OCI-LY1 (cell line): ENCODE measurements at regions not wholly inside any gene's neighbourhood (a gene's known extent, or its start where the extent isn't known, plus 50 kb on each side); places are given as distances from the start of the nearest gene placed in this dataset.

Experiments
- H2AFZ ChIP-seq: fragments of 200-600 bp; sonication (generic), shearing (Covaris generic); 2 replicates; pipeline ENCODE4 v1.6.0; 2014; ENCODE audit warnings: antibody characterized with exemption, mild to moderate bottlenecking, low read length
- H3F3A ChIP-seq: fragments of 200-600 bp; sonication (generic), shearing (Covaris generic); 2 replicates; pipeline ENCODE4 v1.6.0; 2014; ENCODE audit warnings: mild to moderate bottlenecking, antibody characterized with exemption, low read length, moderate library complexity; ENCODE audit not compliant: insufficient read depth
- H3K27ac ChIP-seq: fragments of 200-600 bp; sonication (generic); 2 replicates; pipeline ENCODE4 v1.5.1; 2014; ENCODE audit warnings: low read length, mixed run types, mild to moderate bottlenecking, low read depth; ENCODE audit not compliant: poor library complexity, severe bottlenecking
- H3K27me3 ChIP-seq: fragments of 200-600 bp; sonication (generic); 2 replicates; pipeline ENCODE4 v1.6.0; 2014; ENCODE audit warnings: antibody characterized with exemption, mild to moderate bottlenecking, low read length, moderate library complexity; ENCODE audit not compliant: insufficient read depth
- H3K36me3 ChIP-seq: fragments of 200-600 bp; sonication (generic); 2 replicates; pipeline ENCODE4 v1.6.1; 2014; ENCODE audit warnings: mild to moderate bottlenecking, antibody characterized with exemption, low read length, moderate library complexity, mixed read lengths; ENCODE audit not compliant: insufficient read depth
- H3K4me1 ChIP-seq: fragments of 200-600 bp; sonication (generic); 2 replicates; pipeline ENCODE4 v1.5.1; 2014; ENCODE audit warnings: mild to moderate bottlenecking, low read length, moderate library complexity; ENCODE audit not compliant: insufficient read depth, severe bottlenecking
- H3K4me2 ChIP-seq: fragments of 200-600 bp; sonication (generic), shearing (Covaris generic); 2 replicates; pipeline ENCODE4 v1.6.1; 2014; ENCODE audit warnings: low read length
- H3K4me3 ChIP-seq: fragments of 200-600 bp; sonication (generic); 2 replicates; pipeline ENCODE4 v1.5.1; 2014; ENCODE audit warnings: low read length, low read depth, mild to moderate bottlenecking, mixed read lengths; ENCODE audit not compliant: poor library complexity, severe bottlenecking
- H3K79me2 ChIP-seq: fragments of 200-600 bp; shearing (Covaris generic); 2 replicates; pipeline ENCODE4 v1.6.1; 2016; ENCODE audit warnings: mixed run types, low read length, mixed read lengths; ENCODE audit not compliant: insufficient read depth
- H3K9ac ChIP-seq: fragments of 200-600 bp; sonication (generic), shearing (Covaris generic); 2 replicates; pipeline ENCODE4 v1.6.1; 2014; ENCODE audit warnings: mild to moderate bottlenecking, low read length, mixed read lengths
- H3K9me2 ChIP-seq: fragments of 200-600 bp; sonication (generic), shearing (Covaris generic); 2 replicates; pipeline ENCODE4 v1.6.1; 2014; ENCODE audit warnings: low read depth, mild to moderate bottlenecking, low read length, mixed read lengths
- H3K9me3 ChIP-seq: fragments of 200-600 bp; shearing (Covaris generic); 2 replicates; pipeline ENCODE4 v1.6.1; 2014; ENCODE audit warnings: low read length, mixed read lengths
- H4K20me1 ChIP-seq: fragments of 200-600 bp; sonication (generic), shearing (Covaris generic); 2 replicates; pipeline ENCODE4 v1.6.0; 2016; ENCODE audit warnings: mild to moderate bottlenecking, low read length; ENCODE audit not compliant: insufficient read depth
- CTCF ChIP-seq: fragments of 200-600 bp; sonication (generic), shearing (Covaris generic); IDR thresholded peaks from 2 replicates; pipeline ENCODE4 v1.5.1; 2017; ENCODE audit warnings: mild to moderate bottlenecking, antibody characterized with exemption, low read length, moderate library complexity, mixed read lengths
- EZH2 ChIP-seq: fragments of 200-600 bp; sonication (generic), shearing (Covaris generic); IDR thresholded peaks from 2 replicates; pipeline ENCODE4 v1.8.0; 2017; ENCODE audit warnings: borderline replicate concordance, mixed run types, mild to moderate bottlenecking, antibody characterized with exemption, low read length, moderate library complexity, mixed read lengths

- Histone ChIP-seq H3K9me2 (no peaks in the 10 kb centered on the region), H3K27ac (no peak overlapping the region), H3F3A (no peaks in the 10 kb centered on the region), H3K4me3 (no peak overlapping the region), H3K79me2 (no peaks in the 10 kb centered on the region), H3K4me2 (no peak overlapping the region), H4K20me1 (no peaks in the 10 kb centered on the region), H3K9ac (no peak overlapping the region), H2AFZ (no peak overlapping the region), H3K4me1 (no peaks in the 10 kb centered on the region), H3K27me3 (no peaks in the 10 kb centered on the region), H3K36me3 (no peaks in the 10 kb centered on the region), H3K9me3 (no peaks in the 10 kb centered on the region)
- TF ChIP-seq CTCF (no peak), EZH2 (no peak)
These were observed 278.7 kb upstream of the PHYHIPL start for GRCh38 chr10:58897708-58898107.

DNA sequence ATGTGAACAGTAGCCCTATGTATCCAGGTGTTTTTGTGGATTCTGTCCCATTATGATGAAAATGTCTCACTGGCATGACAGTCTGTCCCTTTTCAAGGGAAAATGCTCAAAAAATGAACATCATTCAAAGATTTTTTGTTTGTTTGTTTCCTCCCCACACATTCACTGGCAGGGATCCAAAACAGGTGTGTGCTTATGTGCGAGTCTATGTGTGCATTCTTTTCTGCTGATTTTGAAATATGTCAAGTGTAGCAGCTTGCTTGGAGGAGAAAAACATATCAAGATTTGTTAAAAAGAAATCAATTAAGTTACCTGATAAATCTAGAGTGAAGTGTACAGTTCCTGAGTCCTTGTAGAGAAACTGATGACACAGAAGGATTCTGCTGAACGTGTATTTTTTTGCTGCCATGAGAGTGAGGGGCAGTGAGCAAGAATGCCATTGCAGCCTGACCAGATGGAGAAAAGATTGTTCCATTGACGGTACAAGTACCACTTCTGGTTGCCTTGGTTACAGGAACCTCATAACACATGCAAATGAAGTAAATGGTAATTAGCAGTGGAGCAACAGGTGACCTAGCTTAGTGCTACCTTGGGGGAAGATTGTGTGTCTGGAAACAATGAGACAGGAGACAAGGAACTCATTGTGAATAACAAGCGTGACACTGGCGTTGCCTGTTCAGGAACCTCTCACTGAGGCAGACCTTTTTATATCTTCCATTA lies 277.4 kb upstream of the PHYHIPL start:
- Histone ChIP-seq H3K9me2 (no peaks in the 10 kb centered on the region), H3K4me2 (no peak overlapping the region), H3K9me3 (no peaks in the 10 kb centered on the region), H3K27ac (no peak overlapping the region), H3K79me2 (no peaks in the 10 kb centered on the region), H2AFZ (no peak overlapping the region), H3K27me3 (no peaks in the 10 kb centered on the region), H3K4me1 (no peaks in the 10 kb centered on the region), H4K20me1 (no peaks in the 10 kb centered on the region), H3F3A (no peaks in the 10 kb centered on the region), H3K36me3 (no peaks in the 10 kb centered on the region), H3K4me3 (no peak overlapping the region), H3K9ac (no peak overlapping the region)
- no peak for TF ChIP-seq CTCF
- TF ChIP-seq EZH2: no peak

- no peaks in the 10 kb centered on the region for H3K9me2 ChIP-seq
- no peak overlapping the region for H3K4me3 ChIP-seq
- no peak overlapping the region for H3K27ac ChIP-seq
- no peak overlapping the region for H2AFZ ChIP-seq
- H3K4me1 ChIP-seq: no peaks in the 10 kb centered on the region
- TF ChIP-seq EZH2 (no peak), CTCF (no peak)
- no peak overlapping the region for H3K9ac ChIP-seq
- no peaks in the 10 kb centered on the region for H4K20me1 ChIP-seq
- H3K36me3 ChIP-seq: no peaks in the 10 kb centered on the region
- H3K79me2 ChIP-seq: no peaks in the 10 kb centered on the region
- H3F3A ChIP-seq: no peaks in the 10 kb centered on the region
- no peak overlapping the region for H3K4me2 ChIP-seq
- H3K27me3 ChIP-seq: no peaks in the 10 kb centered on the region
- H3K9me3 ChIP-seq: no peaks in the 10 kb centered on the region
These were observed 275.3 kb upstream of the PHYHIPL start for GRCh38 chr10:58901092-58901646.
